Posterior vena cava (tissue), 2 donors: ENCODE measurements at regions not wholly inside any gene's neighbourhood (a gene's known extent, or its start where the extent isn't known, plus 50 kb on each side); places are given as distances from the start of the nearest gene placed in this dataset.

Source experiments
- DNase-seq: peaks from one replicate; pipeline ENCODE4 v3.0.0-alpha.2; 2020; ENCODE audit warnings: low spot score
- intact Hi-C, 2 donors: fragments of 100-400 bp; cut with DNase I; formaldehyde crosslinking; loops; one replicate each; pipeline versions ENCODE4 v1.14.1 to v1.14.2; 2022 to 2023
- donor health status: DM: yes; HTN: yes; CAD: no.
- donor health status: DM: yes; HTN: yes; CAD: no.

DNA sequence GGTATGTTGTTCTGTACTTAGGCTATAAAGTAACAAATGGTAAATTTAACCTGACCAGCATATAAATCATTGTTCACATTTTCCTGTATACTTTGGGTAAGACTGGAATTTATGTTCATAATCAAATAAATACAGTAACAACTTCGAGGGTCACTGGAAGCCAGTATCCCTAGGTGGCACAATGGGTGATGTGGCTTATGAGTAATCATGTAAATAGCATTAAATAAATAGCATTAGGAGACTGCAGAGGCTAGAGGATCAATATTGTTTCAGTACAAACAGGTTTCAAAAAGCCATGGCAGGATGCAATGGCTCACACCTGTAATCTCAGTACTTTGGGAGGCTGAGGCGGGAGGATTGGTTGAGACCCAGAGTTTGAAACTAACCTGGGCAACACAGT, 690.6 kb downstream of the SLC4A3 start:
- no peak for DNase-seq
- intact Hi-C loops: no loop called here

DNA sequence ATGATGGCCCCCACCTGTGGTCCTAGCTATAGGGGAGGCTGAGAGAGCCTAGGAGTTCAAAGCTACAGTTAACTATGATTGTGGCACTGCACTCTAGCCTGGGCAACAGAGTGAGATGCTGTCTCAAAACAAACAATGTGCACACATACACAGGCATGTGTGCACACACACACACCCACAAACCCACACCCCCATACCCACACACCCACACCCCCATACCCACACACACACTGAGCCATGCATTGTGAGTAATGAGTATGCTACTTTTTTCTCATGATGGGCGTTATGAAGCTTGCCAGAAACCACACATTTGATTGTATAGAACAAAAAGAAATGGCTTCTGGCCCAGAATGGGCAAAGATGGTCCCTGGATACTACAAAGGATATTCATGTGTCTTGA, 691.1 kb downstream of the SLC4A3 start:
- DNase-seq: no peak
- intact Hi-C loops: no loop called here

DNA sequence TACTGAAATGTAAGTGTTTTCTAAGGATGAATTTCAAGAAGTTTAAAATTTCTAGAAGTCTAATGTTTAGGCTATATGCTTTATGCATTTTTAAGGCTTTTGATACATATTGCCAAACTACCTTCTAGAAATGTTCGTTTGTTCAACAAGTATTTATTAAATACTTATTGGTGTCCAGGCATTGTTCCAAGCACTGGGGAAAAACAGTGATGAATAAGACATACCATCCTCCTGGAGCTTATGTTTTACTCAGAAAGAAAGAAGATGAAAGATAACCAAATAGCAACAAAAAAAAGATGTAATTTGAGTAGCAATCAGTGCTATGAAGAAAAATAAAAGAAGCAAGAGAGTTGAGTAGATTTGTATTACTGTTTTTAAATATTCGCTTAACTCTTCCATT, 692.9 kb downstream of the SLC4A3 start:
- no peak for DNase-seq
- intact Hi-C loops: no loop called here

DNA sequence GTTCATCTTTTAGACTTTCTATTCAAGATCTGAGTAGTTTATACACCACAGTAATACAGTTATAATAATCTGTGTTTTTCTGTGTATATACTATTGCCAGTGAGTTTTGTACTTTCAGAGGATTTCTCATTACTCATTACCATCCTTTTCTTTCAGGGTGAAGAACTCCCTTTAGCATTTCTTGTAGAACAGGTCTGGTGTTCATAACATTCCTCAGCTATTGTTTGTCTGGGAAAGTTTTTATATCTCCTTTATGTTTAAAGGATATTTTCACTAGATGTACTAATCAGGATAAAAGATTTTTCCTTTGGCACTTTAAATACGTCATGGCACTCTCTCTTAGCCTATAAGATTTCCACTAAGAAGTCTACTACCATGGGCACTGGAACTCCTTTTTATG, 705.5 kb downstream of the SLC4A3 start:
- DNase-seq: no peak
- intact Hi-C loops: no loop called here

DNA sequence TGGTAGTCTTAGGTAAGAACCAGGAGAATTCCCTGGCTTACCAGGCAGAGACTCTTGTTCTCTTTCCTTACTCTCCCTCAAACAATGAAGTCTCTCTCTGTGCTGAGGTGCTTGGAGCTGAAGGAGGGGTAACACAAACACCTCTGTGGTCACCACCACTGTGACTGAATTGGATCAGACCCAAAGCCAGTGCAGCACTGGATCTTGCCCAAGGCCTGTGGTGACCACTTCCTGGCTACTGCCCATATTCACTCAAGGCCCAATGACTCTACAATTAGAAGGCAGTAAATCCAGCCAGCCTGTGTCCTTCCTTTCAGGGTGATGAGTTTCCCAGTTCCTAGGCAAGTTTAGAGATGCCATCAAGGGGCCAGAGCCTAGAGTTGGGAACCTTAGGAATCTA, 706.8 kb downstream of the SLC4A3 start:
- intact Hi-C loops: no loop called here

DNA sequence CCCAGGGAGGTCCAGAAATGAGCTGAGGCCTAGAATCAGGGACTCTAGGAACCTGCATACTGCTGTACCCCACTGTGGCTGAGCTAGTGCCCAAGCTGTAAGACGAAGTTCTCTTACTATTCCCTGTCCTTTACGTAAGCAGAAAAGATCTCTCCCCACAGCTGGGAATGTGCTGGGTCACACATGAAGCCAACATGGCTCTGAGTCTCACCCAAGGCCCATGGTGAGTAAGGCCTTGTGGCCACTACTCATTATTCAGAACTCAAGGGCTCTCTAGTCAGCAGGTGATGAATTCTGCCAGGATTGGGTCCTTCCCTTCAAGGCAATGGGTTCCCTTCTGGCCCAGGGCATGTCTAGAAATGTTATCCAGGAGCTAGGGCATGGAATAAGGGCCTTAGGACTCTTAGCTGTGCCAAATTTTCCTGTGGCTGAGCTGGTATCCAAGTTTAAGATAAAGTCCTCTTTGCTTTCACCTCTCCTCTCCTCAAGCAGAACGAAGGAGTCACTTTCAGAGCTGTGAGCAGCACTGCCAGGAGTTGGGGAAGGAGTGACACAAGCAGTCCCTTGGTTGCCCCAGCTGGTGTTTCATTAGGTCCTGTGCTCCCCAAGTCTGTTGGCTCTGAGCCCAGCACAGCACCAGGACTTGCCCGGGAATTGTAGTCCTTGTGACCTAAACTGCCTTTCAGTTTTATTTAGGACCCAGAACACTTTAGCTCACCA, 707.6 kb downstream of the SLC4A3 start:
- no peak for DNase-seq
- intact Hi-C loops: no loop called here

More for the DNA sequence above, 706.8 kb downstream of the SLC4A3 start:
- no peak for DNase-seq

DNA sequence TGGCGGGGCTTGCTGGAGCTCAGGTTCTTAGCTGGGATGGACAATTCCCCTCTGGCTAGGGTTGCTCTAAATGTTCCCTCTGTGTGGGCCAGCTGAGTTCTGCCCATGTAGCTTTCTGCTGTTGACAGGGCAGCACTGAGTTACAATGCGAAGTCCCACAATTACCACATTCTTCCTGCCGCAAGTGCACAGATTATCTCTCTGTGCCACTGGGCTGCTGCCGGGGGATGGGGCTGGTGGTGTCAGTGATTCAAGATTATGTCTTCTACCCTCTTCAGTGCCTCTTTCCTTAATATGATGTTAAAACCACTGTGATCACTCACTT, 708.1 kb downstream of the SLC4A3 start:
- no peak for DNase-seq
- intact Hi-C loops: no loop called here

DNA sequence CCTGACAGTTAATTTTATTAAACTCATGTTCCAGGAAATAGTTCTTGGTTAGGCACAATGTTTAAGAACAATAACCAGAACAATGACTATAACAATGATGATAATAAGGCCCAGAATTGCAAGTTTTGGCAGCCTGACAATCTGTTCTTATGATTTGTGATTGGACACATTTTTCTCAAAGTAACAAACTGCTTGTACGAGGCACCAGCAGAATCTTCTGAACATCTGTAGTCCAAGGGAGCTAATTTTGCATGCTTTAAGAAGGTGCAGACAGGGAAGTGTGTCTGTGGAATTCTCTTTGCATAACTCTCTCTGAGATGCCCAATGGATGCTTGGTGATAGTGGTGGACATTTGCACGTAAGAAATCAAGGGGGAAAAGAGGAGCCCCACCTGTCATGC, 709.3 kb downstream of the SLC4A3 start:
- intact Hi-C loops: no loop called here
- no peak for DNase-seq

DNA sequence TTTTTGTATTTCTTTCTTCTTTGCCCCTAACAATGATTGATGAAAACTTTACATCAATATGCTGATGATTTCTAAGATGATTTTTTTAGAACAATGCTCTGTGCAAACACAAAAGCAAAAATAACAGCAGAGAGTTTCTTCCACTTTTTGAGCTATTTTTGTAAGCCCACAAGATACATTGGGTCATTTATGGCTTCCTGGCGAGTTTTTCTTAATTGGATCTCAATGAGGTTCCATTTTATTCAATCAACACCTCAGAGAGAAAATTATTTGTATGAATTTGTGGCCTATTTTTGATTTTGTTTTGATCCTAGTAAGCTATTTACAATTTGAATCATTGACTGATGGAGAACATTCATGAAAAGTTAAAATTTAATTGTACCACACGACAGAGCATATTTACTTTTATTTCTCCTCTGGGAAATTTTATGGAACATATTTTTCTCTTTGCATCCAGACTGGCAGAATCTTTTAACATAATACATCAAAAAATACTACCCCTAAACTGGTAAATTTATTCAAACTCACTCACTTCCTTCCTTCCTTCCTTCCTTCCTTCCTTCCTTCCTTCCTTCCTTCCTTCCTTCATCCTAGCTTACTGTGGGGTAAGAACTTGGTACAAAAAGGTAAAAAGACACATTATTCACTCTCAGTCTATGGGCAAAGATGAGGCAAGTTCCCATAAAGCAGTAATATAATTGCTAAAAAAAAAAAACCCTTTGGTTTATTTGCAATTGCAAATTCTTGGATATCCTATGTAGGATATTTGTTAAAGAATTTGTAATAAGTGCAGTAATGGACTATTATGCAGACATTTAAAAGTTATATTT, 710.4 kb downstream of the SLC4A3 start:
- intact Hi-C loops: no loop called here
- DNase-seq: no peak

DNA sequence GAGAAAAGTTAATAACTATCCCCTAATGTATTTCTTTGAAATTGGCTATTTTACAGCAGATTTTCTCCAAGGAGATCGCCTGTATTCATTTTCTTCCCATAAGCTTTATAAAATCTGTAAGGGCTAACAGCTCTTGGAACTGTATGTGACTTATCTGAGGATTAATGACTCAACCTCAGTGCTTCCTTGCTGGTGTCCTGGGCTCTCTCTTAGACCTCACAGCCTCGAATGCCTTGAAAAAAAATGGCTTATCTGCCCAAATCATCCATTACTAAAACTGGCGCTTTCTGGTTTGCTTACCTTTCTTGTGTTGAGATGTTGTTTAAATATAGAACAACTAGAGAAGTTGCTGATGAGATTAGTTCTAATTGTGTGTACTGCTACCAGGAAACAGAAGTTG, 713.6 kb downstream of the SLC4A3 start:
- DNase-seq: no peak
- intact Hi-C loops: no loop called here

DNA sequence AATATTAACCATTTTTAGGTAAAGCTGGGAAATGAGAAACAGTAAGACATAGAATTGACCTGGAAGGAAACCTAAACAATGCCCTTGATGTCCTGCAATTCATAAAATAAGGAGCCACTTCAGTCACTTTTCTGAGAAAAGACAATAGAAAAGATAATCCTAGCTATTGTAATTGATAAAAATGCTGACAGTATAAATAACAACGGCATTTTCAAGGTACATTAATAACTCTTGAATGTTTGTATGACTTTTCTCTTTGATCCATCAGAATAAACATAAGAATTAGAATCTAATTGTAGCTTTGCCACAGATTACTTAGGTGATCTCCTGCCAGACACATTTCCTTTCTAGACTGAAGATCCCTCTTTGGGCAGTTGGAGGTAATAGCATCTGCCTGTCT, 719.5 kb downstream of the SLC4A3 start:
- intact Hi-C loops: loop anchor here in 1 of 2 donors (2.0 kb wide), 1 partner anchor 68 kb away; no protein-coding TSS in a partner anchor
- no peak for DNase-seq

DNA sequence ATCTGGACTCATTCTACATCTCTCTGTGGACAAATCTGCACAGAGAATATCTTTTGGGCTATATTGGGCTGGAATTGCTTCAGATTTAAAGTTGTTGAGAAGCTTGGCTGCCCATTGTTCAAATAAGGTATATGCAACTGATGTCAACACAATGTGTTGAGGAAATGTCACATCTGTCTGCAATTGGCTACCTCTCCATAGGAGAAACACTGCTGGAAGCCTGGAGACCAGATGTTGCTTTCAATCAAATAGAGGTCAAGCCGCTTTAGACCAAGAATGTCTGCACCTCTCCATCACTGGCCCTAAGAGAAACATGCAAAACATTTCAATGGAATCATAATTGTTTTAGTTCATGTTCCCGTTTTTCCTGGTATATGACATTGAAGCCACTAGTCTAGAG, 720.2 kb downstream of the SLC4A3 start:
- intact Hi-C loops: loop anchor here in 1 of 2 donors (2.0 kb wide), 1 partner anchor 69 kb away; no protein-coding TSS in a partner anchor
- no peak for DNase-seq

DNA sequence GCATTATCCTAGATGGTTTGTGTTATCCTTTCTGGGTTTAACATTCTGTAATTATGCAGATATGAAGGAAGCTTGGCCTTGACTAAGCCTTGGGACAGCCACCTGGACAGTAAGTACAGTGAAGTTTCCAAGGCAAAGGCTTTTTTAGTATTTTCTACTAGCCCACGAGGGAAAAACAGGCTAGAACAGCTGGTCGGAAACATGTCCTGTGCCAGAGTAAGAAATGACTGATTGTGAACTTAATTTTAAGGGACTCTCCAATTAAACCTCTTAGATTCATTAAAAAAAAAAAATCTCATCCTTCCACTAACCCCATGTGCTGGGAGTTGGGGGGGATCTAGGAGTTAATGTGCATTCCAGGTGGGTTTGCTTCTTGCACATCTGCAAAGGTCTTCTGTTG, 720.8 kb downstream of the SLC4A3 start:
- intact Hi-C loops: no loop called here
- no peak for DNase-seq

DNA sequence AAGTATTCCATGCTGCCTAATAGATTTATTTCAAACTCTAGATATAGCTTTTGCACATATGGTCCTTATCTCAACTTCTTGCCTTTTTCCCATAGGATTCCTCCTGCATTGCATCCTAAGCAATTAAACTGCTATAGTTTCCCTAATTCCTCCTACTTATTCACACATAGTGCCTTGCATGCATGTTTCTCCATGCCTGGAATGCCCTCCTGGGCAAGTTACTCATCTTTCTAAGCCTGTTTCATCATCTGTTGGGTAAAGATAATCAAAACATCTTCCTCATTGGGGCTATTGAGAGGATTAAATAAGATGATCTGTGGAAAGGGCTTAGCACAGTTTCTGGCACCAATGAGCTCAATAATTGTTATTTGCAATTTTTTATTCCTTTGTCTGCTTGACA, 726.5 kb downstream of the SLC4A3 start:
- intact Hi-C loops: no loop called here
- DNase-seq: no peak

DNA sequence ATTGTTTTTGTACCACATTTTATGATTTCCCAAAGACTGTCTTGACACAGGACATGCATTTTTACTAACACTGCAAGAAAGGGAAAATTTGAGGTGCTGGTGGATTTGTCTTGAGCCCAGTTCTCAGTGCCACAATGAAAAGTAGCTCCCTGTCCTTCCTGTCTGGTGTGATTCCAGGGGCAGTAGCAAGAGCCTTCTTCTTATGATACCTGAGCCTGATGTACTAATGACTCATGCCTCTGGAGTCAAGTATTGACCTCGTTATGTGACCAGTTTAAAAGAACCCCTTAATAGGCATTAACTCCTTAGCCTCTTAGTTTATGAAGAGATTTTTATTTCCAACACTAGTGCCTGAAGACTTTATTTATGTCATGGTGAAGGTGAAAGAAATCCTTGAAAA, 728.6 kb downstream of the SLC4A3 start:
- no peak for DNase-seq
- intact Hi-C loops: no loop called here

DNA sequence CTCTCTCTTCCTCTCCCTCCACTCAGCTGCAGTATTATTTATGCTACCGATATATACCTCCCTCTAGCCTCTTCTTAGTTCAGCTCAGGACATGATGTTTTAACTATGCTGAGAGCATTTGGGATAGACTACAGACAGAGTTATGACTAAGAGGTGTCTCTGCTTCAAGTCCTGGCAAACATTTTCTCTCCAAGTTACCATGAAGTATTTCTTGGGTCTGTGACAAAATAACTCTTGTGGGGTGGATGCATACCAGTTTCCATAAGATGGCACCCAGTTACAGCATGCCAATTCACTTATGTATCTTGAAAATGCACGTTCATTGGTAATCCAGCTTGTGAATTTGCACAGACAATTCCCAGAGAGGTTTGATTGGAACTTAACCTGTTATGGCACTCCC, 737.6 kb downstream of the SLC4A3 start:
- intact Hi-C loops: no loop called here
- DNase-seq: no peak

DNA sequence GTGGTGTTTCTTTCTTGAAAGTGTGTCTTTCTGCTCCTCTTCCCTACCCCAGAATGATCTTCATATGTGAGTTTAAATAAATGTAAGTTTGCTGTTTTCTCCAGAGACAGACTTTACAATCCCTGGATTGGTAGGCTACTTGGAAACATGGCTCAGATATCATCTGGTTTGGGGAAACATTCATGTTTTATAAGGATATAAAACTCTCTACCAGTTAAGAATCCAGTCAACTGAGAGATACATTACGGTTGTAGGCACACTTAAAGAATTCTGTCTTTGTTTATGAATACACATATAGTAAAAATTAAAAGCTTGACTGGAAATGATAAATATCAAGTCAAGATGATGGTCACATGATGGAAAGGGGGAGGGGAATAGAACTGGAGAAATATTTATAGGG, 739.3 kb downstream of the SLC4A3 start:
- intact Hi-C loops: no loop called here
- DNase-seq: no peak

DNA sequence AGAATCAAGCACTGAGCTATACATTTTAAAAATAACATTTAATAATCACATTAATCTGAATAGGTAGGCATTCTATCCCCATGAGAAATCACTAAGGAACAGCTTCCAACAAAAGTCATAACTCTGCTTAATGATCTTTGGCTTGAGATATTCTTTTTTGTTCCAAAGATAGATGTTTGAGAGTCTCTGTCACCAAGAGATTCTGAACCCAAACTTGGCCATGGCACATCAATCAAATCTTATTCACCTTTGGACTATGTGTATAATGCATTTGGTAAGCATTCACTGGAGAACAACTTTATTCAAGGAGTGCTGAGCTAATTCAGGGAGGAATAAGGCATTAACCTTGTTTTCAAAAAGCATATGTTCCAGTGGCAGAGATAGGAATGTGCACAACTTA, 743.3 kb downstream of the SLC4A3 start:
- intact Hi-C loops: no loop called here

DNA sequence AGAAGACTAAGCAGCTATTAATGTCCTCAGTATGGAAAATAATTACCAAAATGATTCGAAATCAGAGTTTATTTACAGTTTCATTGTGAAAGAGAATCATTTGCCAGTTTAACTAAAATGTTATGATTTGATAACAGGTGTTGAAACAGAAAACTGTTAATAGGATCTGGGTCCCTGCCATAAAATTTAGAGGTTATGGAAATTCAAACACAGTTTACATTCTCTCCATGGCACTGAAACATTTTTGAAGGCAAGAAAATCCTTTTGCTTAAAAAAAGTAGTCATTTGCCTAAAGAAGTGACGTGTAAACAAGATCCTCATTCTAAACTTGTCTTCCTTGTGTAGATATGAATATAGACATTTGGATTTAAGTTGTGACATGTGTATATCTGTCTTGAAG, 743.8 kb downstream of the SLC4A3 start:
- no peak for DNase-seq
- intact Hi-C loops: no loop called here

More for the DNA sequence above, 743.3 kb downstream of the SLC4A3 start:
- no peak for DNase-seq

DNA sequence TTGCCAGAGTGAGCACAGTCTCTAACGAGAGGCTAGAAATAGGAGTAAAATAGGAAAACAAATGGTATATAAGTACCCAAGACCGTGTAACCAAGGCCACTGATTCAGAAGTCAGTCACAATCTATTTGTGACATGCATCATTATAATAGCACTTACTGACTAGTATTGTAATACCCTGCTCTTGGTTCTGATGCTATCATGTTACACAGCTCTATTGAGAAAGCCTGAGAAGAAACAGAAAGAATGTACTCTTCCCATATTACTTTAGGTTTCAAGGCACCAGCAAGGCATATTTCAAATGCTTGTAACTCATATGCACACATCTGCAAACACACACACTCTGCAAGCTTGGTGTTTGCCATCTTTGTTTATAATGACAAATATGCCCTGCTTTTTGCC, 746.4 kb downstream of the SLC4A3 start:
- no peak for DNase-seq
- intact Hi-C loops: no loop called here

DNA sequence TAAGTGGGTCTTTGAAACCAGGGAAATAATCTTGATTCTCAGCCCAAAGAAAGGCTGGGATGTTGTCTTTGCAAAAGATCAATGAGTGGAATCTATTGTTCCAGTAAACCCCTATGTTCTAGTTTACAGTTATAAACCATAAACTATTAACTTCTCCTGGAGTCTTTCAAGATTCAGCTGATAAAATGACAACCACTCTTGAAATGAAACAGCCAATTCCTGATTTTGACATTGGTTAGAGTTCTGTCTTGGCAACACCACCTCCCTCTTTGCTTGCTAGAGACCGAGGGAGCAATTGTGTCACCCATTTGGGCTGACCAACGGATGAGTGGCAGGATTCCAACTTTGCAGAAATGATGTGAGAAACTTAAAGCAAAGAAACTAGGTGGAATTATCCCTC, 746.9 kb downstream of the SLC4A3 start:
- intact Hi-C loops: no loop called here

More for the DNA sequence above, 746.9 kb downstream of the SLC4A3 start:
- DNase-seq: no peak
